H9 (cell line): ENCODE measurements at regions not wholly inside any gene's neighbourhood (a gene's known extent, or its start where the extent isn't known, plus 50 kb on each side); places are given as distances from the start of the nearest gene placed in this dataset.

ENCODE experiments used
- DNase-seq: peaks from one replicate; pipeline ENCODE4 v3.0.0-alpha.2; 2017
- H2AFZ ChIP-seq: one replicate; pipeline ENCODE4 v1.6.1; 2013; ENCODE audit warnings: mild to moderate bottlenecking, low read length, control low read depth, moderate library complexity
- H2AK5ac ChIP-seq: 2 replicates; pipeline ENCODE4 v1.6.1; 2013; ENCODE audit warnings: low read length, control low read depth, mixed read lengths; ENCODE audit not compliant: insufficient read length
- H2BK120ac ChIP-seq: one replicate; pipeline ENCODE4 v1.6.1; 2013; ENCODE audit warnings: low read depth, mild to moderate bottlenecking, low read length, control low read depth, inconsistent platforms; ENCODE audit not compliant: poor library complexity, severe bottlenecking
- H2BK12ac ChIP-seq: 2 replicates; pipeline ENCODE4 v1.6.1; 2013; ENCODE audit warnings: low read length, control low read depth, mixed read lengths, low read depth; ENCODE audit not compliant: insufficient read length
- H2BK15ac ChIP-seq: 2 replicates; pipeline ENCODE4 v1.6.1; 2013; ENCODE audit warnings: low read depth, low read length, control low read depth
- H2BK20ac ChIP-seq: one replicate; pipeline ENCODE4 v1.6.1; 2013; ENCODE audit warnings: low read depth, mild to moderate bottlenecking, low read length, control low read depth, inconsistent platforms; ENCODE audit not compliant: poor library complexity, severe bottlenecking
- H2BK5ac ChIP-seq: 2 replicates; pipeline ENCODE4 v1.6.1; 2013; ENCODE audit warnings: low read length, control low read depth, mixed read lengths; ENCODE audit not compliant: insufficient read length
- H3K14ac ChIP-seq: 2 replicates; pipeline ENCODE4 v1.6.1; 2013; ENCODE audit warnings: low read length, control low read depth; ENCODE audit not compliant: insufficient read depth
- H3K18ac ChIP-seq: 2 replicates; pipeline ENCODE4 v1.6.1; 2013; ENCODE audit warnings: low read depth, mild to moderate bottlenecking, mixed read lengths, low read length, control low read depth; ENCODE audit not compliant: insufficient read length
- H3K23ac ChIP-seq: 2 replicates; pipeline ENCODE4 v1.6.1; 2013; ENCODE audit warnings: low read length, control low read depth, mixed read lengths, low read depth; ENCODE audit not compliant: insufficient read length
- H3K23me2 ChIP-seq: 2 replicates; pipeline ENCODE4 v1.6.1; 2013; ENCODE audit warnings: low read depth, mild to moderate bottlenecking, mixed read lengths, low read length, control low read depth; ENCODE audit not compliant: insufficient read length, poor library complexity, severe bottlenecking
- H3K27ac ChIP-seq: 2 replicates; pipeline ENCODE4 v1.5.1; 2013; ENCODE audit warnings: low read length, control low read depth, mixed read lengths, low read depth; ENCODE audit not compliant: insufficient read length
- H3K27me3 ChIP-seq: 2 replicates; pipeline ENCODE4 v1.6.1; 2013; ENCODE audit warnings: low read length, control low read depth, inconsistent platforms; ENCODE audit not compliant: insufficient read depth
- H3K4ac ChIP-seq: 2 replicates; pipeline ENCODE4 v1.6.1; 2013; ENCODE audit warnings: low read depth, mild to moderate bottlenecking, control low read depth, inconsistent platforms, low read length, moderate library complexity
- H3K4me1 ChIP-seq: 2 replicates; pipeline ENCODE4 v1.6.1; 2013; ENCODE audit warnings: low read length, control low read depth, inconsistent platforms; ENCODE audit not compliant: insufficient read depth
- H3K4me2 ChIP-seq: 2 replicates; pipeline ENCODE4 v1.6.1; 2013; ENCODE audit warnings: low read length, control low read depth, mixed read lengths; ENCODE audit not compliant: insufficient read length, insufficient read depth
- H3K56ac ChIP-seq: 2 replicates; pipeline ENCODE4 v1.6.1; 2013; ENCODE audit warnings: low read depth, mild to moderate bottlenecking, mixed read lengths, low read length, control low read depth; ENCODE audit not compliant: insufficient read length
- H3K79me1 ChIP-seq: 2 replicates; pipeline ENCODE4 v1.6.1; 2013; ENCODE audit warnings: low read depth, mild to moderate bottlenecking, moderate library complexity, low read length, control low read depth, inconsistent platforms; ENCODE audit not compliant: insufficient read depth, poor library complexity, severe bottlenecking
- H3K79me2 ChIP-seq: 2 replicates; pipeline ENCODE4 v1.6.1; 2013; ENCODE audit warnings: low read length, control low read depth, inconsistent platforms; ENCODE audit not compliant: insufficient read depth
- H3K9ac ChIP-seq: 2 replicates; pipeline ENCODE4 v1.6.1; 2013; ENCODE audit warnings: low read length, control low read depth, mixed read lengths; ENCODE audit not compliant: insufficient read length; ENCODE audit errors: extremely low read depth
- H3K9me3 ChIP-seq: one replicate; pipeline ENCODE4 v1.6.1; 2013; ENCODE audit warnings: low read depth, low read length, inconsistent platforms; ENCODE audit not compliant: control insufficient read depth
- H3T11ph ChIP-seq: one replicate; pipeline ENCODE4 v1.6.1; 2013; ENCODE audit warnings: mild to moderate bottlenecking, low read length, control low read depth, inconsistent platforms
- H4K20me1 ChIP-seq: one replicate; pipeline ENCODE4 v1.6.1; 2013; ENCODE audit not compliant: control insufficient read depth, insufficient read length, insufficient read depth
- H4K5ac ChIP-seq: 2 replicates; pipeline ENCODE4 v1.6.1; 2013; ENCODE audit warnings: low read depth, mild to moderate bottlenecking, mixed read lengths, low read length, control low read depth; ENCODE audit not compliant: insufficient read length
- H4K8ac ChIP-seq: replicated peaks from 2 replicates; pipeline ENCODE4 v1.6.1; 2013; ENCODE audit warnings: low read length, control low read depth, mixed read lengths, low read depth; ENCODE audit not compliant: insufficient read length
- H4K91ac ChIP-seq: 2 replicates; pipeline ENCODE4 v1.6.1; 2013; ENCODE audit warnings: low read depth, mild to moderate bottlenecking, moderate library complexity, mixed read lengths, low read length, control low read depth; ENCODE audit not compliant: insufficient read length
- H3K27ac Mint-ChIP-seq, 3 experiments: 2 replicates in 2 of 3; 3 replicates in 1 of 3; pipeline ENCODE4 v1.8.0; 2020 to 2021; ENCODE audit warnings: mixed read lengths in 3 of 3, mild to moderate bottlenecking in 1 of 3, moderate library complexity in 1 of 3
- H3K27me3 Mint-ChIP-seq: 2 replicates; pipeline ENCODE4 v1.8.0; 2021; ENCODE audit warnings: low read depth, mild to moderate bottlenecking, moderate library complexity, mixed read lengths
- H3K36me3 Mint-ChIP-seq, 3 experiments: 2 replicates in 2 of 3; 3 replicates in 1 of 3; pipeline ENCODE4 v1.8.0; 2020 to 2021; ENCODE audit warnings: low read depth in 3 of 3, mixed read lengths in 3 of 3; ENCODE audit not compliant: insufficient read depth in 1 of 3
- H3K4me1 Mint-ChIP-seq, 2 experiments: 2 replicates each; pipeline ENCODE4 v1.8.0; 2020; ENCODE audit warnings: mixed read lengths in 2 of 2
- H3K4me3 Mint-ChIP-seq, 2 experiments: 2 replicates in 1 of 2; 3 replicates in 1 of 2; pipeline ENCODE4 v1.8.0; 2020 to 2021; ENCODE audit warnings: mild to moderate bottlenecking in 2 of 2, mixed read lengths in 2 of 2, moderate library complexity in 1 of 2
- H3K9me3 Mint-ChIP-seq, 2 experiments: 2 replicates in 1 of 2; 3 replicates in 1 of 2; pipeline ENCODE4 v1.8.0; 2020; ENCODE audit warnings: mild to moderate bottlenecking in 2 of 2, mixed read lengths in 2 of 2, moderate library complexity in 1 of 2
- WGBS: extraction: QIAGEN DNeasy Blood & Tissue Kit; methylation state at CpG from one replicate; pipeline ENCODE4 v1.1.7; 2013; ENCODE audit warnings: missing lambda C conversion rate, low lambda C conversion rate, mixed read lengths; ENCODE audit not compliant: insufficient read length; ENCODE audit errors: extremely low coverage; 5-methylcytosine and 5-hydroxymethylcytosine counted together
- TF ChIP-seq, protein P1 (sequence below): fragments of 200-600 bp; sonication (generic); conservative IDR thresholded peaks from 3 replicates; pipeline ENCODE4 v1.8.0; 2021; ENCODE audit warnings: antibody characterized with exemption, mild to moderate bottlenecking

DNA sequence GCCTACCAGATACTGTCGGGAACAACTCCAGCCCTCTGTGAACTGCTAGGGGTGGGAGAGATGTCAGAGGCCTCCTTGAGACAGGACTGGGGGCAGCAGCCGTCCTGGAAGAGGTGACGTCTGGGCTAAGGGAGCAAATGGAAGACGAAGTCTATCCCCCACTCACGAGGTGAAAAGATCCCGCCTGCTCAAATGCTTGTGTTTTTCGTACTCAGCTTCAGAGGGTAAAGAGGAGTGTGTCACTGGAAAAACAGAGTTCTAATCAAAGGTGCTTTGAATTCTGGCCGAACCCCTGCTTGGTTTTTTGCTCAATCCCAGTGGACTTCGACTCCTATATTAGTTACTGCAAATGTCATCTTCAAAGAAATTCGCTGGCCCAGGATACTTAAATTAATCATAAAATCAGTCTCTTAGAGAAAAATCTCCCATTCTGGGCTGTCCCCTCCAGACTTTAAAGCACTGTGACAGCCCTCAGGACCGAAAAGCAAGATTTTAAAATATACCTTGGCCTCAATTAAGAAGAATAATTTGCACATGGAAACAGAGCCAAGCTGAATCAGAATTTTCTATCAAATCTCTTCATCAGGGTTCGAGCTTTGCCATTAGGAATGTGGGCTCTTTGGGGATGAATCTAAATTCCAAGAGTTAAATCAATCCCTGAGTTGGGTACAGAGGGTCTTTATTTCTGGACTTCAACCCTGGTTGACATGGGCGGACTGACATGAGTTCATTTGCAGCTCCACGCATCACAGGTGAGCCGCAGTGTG is 61.8 kb upstream of the AFDN start:
- H4K91ac ChIP-seq: no peak overlapping the region
- H3K9ac ChIP-seq: no peak overlapping the region
- H2BK120ac ChIP-seq: no peak overlapping the region
- TF ChIP-seq, protein P1, sequence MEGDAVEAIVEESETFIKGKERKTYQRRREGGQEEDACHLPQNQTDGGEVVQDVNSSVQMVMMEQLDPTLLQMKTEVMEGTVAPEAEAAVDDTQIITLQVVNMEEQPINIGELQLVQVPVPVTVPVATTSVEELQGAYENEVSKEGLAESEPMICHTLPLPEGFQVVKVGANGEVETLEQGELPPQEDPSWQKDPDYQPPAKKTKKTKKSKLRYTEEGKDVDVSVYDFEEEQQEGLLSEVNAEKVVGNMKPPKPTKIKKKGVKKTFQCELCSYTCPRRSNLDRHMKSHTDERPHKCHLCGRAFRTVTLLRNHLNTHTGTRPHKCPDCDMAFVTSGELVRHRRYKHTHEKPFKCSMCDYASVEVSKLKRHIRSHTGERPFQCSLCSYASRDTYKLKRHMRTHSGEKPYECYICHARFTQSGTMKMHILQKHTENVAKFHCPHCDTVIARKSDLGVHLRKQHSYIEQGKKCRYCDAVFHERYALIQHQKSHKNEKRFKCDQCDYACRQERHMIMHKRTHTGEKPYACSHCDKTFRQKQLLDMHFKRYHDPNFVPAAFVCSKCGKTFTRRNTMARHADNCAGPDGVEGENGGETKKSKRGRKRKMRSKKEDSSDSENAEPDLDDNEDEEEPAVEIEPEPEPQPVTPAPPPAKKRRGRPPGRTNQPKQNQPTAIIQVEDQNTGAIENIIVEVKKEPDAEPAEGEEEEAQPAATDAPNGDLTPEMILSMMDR: no peak
- no peak for DNase-seq
- no peak overlapping the region for H2BK15ac ChIP-seq
- H2BK12ac ChIP-seq: no peak overlapping the region
- no peak overlapping the region for H3K27ac ChIP-seq
- no peak overlapping the region for H3K4ac ChIP-seq
- no peaks in the 10 kb centered on the region for H3K79me2 ChIP-seq
- H3K14ac ChIP-seq: no peak overlapping the region
- no peak overlapping the region for H3K4me3 Mint-ChIP-seq
- H3K9me3 Mint-ChIP-seq: no peaks in the 10 kb centered on the region
- H3K79me1 ChIP-seq: no peaks in the 10 kb centered on the region
- H3K4me2 ChIP-seq: no peak overlapping the region
- H3K23me2 ChIP-seq: no peaks in the 10 kb centered on the region
- WGBS: no CpG with 5 or more reads among the region's 15 CpGs
- H3K56ac ChIP-seq: no peak overlapping the region
- no peak overlapping the region for H3K18ac ChIP-seq
- H3K4me1 Mint-ChIP-seq: peaks cover 0 to 4% of the 10 kb centered on the region in 2 experiments; a peak in 1 of 4 replicates
- H3K27ac Mint-ChIP-seq: no peak overlapping the region
- H2AFZ ChIP-seq: no peak overlapping the region
- no peak overlapping the region for H3K23ac ChIP-seq
- H3K27me3 Mint-ChIP-seq: peaks cover 1% of the 10 kb centered on the region
- H3K36me3 Mint-ChIP-seq: no peaks in the 10 kb centered on the region
- no peak overlapping the region for H2AK5ac ChIP-seq
- no peaks in the 10 kb centered on the region for H3K4me1 ChIP-seq
- H2BK20ac ChIP-seq: no peak overlapping the region
- H3K9me3 ChIP-seq: no peaks in the 10 kb centered on the region
- H4K8ac ChIP-seq: no peak overlapping the region
- no peaks in the 10 kb centered on the region for H4K20me1 ChIP-seq
- no peak overlapping the region for H3T11ph ChIP-seq
- no peak overlapping the region for H4K5ac ChIP-seq
- H3K27me3 ChIP-seq: no peaks in the 10 kb centered on the region
- no peak overlapping the region for H2BK5ac ChIP-seq
